CD4-positive, alpha-beta T cell treated with Interleukin-4 for 1 hour (primary cell): ENCODE measurements at regions not wholly inside any gene's neighbourhood (a gene's known extent, or its start where the extent isn't known, plus 50 kb on each side); places are given as distances from the start of the nearest gene placed in this dataset.
A peak's percentile ranks its signal among the peaks of the same experiment; 100 is the strongest.

Experiments
- DNase-seq, 2 donors: peaks; one replicate each; pipeline ENCODE4 v3.0.0-alpha.2; 2020 to 2022

- peak; percentile 45 to 63 for DNase-seq
Measured at GRCh38 chr2:9681427-9681817, 50.6 kb upstream of the YWHAQ start.

- DNase-seq, result no peak
Measured at GRCh38 chr2:9685637-9686036, 54.8 kb upstream of the YWHAQ start.

- no peak for DNase-seq
Measured at GRCh38 chr2:9686061-9686460, 55.3 kb upstream of the YWHAQ start.

- DNase-seq, result no peak
Measured at GRCh38 chr2:9690252-9690651, 59.5 kb upstream of the YWHAQ start.

GRCh38 chr2:9690716-9691498, 60.1 kb upstream of the YWHAQ start:
- no peak for DNase-seq

GRCh38 chr2:9692456-9693195, 61.8 kb upstream of the YWHAQ start:
- peak in 1 of 2 donors; percentile 26 for DNase-seq

GRCh38 chr2:9693196-9693491, 62.3 kb upstream of the YWHAQ start:
- peak; percentile 15 to 25 for DNase-seq

GRCh38 chr2:9693646-9694045, 62.8 kb upstream of the YWHAQ start:
- DNase-seq, result no peak

- DNase-seq, result no peak
Measured at GRCh38 chr2:9694661-9695234, 64.0 kb upstream of the YWHAQ start.

GRCh38 chr2:9695941-9696340, 65.1 kb upstream of the YWHAQ start:
- no peak for DNase-seq

GRCh38 chr2:9696731-9697130, 65.9 kb upstream of the YWHAQ start:
- DNase-seq, result no peak

GRCh38 chr2:9697909-9698308, 67.1 kb upstream of the YWHAQ start:
- DNase-seq, result peak in 1 of 2 donors; percentile 32

GRCh38 chr2:9699139-9700108, 68.6 kb upstream of the YWHAQ start:
- DNase-seq, result no peak

- no peak for DNase-seq
Measured at GRCh38 chr2:9700109-9700495, 69.3 kb upstream of the YWHAQ start.

- DNase-seq, result peak in 1 of 2 donors; percentile 16
Measured at GRCh38 chr2:9702604-9703084, 71.8 kb upstream of the YWHAQ start.

- peak; percentile 93 to 96 for DNase-seq
Measured at GRCh38 chr2:9703085-9703678, 72.4 kb upstream of the YWHAQ start.

- peak; percentile 76 to 78 for DNase-seq
Measured at GRCh38 chr2:9703701-9704221, 73.0 kb upstream of the YWHAQ start.

- DNase-seq, result no peak
Measured at GRCh38 chr2:9704600-9704999, 73.8 kb upstream of the YWHAQ start.

- no peak for DNase-seq
Measured at GRCh38 chr2:9705196-9705595, 74.4 kb upstream of the YWHAQ start.

- DNase-seq, result no peak
Measured at GRCh38 chr2:9707008-9707407, 76.2 kb upstream of the YWHAQ start.

GRCh38 chr2:9707611-9708160, 76.9 kb upstream of the YWHAQ start:
- no peak for DNase-seq
